Adipocyte (in vitro differentiated cells): ENCODE measurements at regions not wholly inside any gene's neighbourhood (a gene's known extent, or its start where the extent isn't known, plus 50 kb on each side); places are given as distances from the start of the nearest gene placed in this dataset.
"Not testable (repeated sequence)": the region's sequence is repeated elsewhere in the genome, so short reads cannot be mapped to it uniquely, and the experiment has no call there.

Source experiments
- DNase-seq: peaks from one replicate; pipeline ENCODE4 v3.0.0-alpha.2; 2015; ENCODE audit warnings: low read depth
- H3K27me3 ChIP-seq: replicated peaks from 2 replicates; pipeline ENCODE4 v1.7.0; 2013; ENCODE audit warnings: mild to moderate bottlenecking, low read length, moderate library complexity; ENCODE audit not compliant: control insufficient read depth, insufficient read depth
- H3K36me3 ChIP-seq: 2 replicates; pipeline ENCODE4 v1.7.0; 2013; ENCODE audit warnings: low read length, mild to moderate bottlenecking, moderate library complexity; ENCODE audit not compliant: control insufficient read depth, insufficient read depth, severe bottlenecking
- H3K4me1 ChIP-seq: 2 replicates; pipeline ENCODE4 v1.7.0; 2013; ENCODE audit warnings: mild to moderate bottlenecking, low read length, moderate library complexity; ENCODE audit not compliant: control insufficient read depth, insufficient read depth
- H3K4me3 ChIP-seq: 2 replicates; pipeline ENCODE4 v1.7.0; 2013; ENCODE audit warnings: mild to moderate bottlenecking, low read length, moderate library complexity
- H3K9ac ChIP-seq: 2 replicates; pipeline ENCODE4 v1.7.0; 2013; ENCODE audit warnings: mild to moderate bottlenecking, low read length, moderate library complexity
- H3K9me3 ChIP-seq: 2 replicates; pipeline ENCODE4 v1.7.0; 2013; ENCODE audit warnings: mild to moderate bottlenecking, low read length, moderate library complexity; ENCODE audit not compliant: control insufficient read depth

- DNase-seq, result no peak
- Histone ChIP-seq H3K4me3 (no peak overlapping the region), H3K9ac (no peak overlapping the region), H3K4me1 (no peaks in the 10 kb centered on the region), H3K9me3 (no peaks in the 10 kb centered on the region), H3K27me3 (no peaks in the 10 kb centered on the region), H3K36me3 (no peaks in the 10 kb centered on the region)
Measured at GRCh38 chr2:123434546-123435395, 590.3 kb upstream of the CNTNAP5 start.

GRCh38 chr2:123438251-123438650, 586.8 kb upstream of the CNTNAP5 start:
- H3K36me3 ChIP-seq, result no peaks in the 10 kb centered on the region
- no peak for DNase-seq

GRCh38 chr2:123438675-123439074, 586.4 kb upstream of the CNTNAP5 start:
- H3K9ac ChIP-seq, result no peak overlapping the region
- H3K9me3 ChIP-seq, result no peaks in the 10 kb centered on the region
- H3K27me3 ChIP-seq, result no peaks in the 10 kb centered on the region
- no peak overlapping the region for H3K4me3 ChIP-seq
- no peaks in the 10 kb centered on the region for H3K36me3 ChIP-seq
- no peaks in the 10 kb centered on the region for H3K4me1 ChIP-seq
- DNase-seq, result no peak

More at GRCh38 chr2:123438251-123438650, 586.8 kb upstream of the CNTNAP5 start:
- Histone ChIP-seq H3K4me1 (no peaks in the 10 kb centered on the region), H3K27me3 (no peaks in the 10 kb centered on the region), H3K9me3 (no peaks in the 10 kb centered on the region), H3K9ac (no peak overlapping the region), H3K4me3 (no peak overlapping the region)

GRCh38 chr2:123448801-123449200, 576.3 kb upstream of the CNTNAP5 start:
- no peaks in the 10 kb centered on the region for H3K27me3 ChIP-seq
- DNase-seq, result no peak
- peaks cover 3% of the 10 kb centered on the region for H3K4me1 ChIP-seq
- H3K4me3 ChIP-seq, result no peak overlapping the region
- no peaks in the 10 kb centered on the region for H3K36me3 ChIP-seq
- H3K9me3 ChIP-seq, result peaks cover 5% of the 10 kb centered on the region
- no peak overlapping the region for H3K9ac ChIP-seq

GRCh38 chr2:123451542-123451941, 573.5 kb upstream of the CNTNAP5 start:
- H3K27me3 ChIP-seq, result no peaks in the 10 kb centered on the region
- peaks cover 7% of the 10 kb centered on the region for H3K4me1 ChIP-seq
- DNase-seq, result no peak
- H3K9me3 ChIP-seq, result peaks cover 5% of the 10 kb centered on the region
- no peaks in the 10 kb centered on the region for H3K36me3 ChIP-seq
- H3K9ac ChIP-seq, result no peak overlapping the region
- H3K4me3 ChIP-seq, result no peak overlapping the region

GRCh38 chr2:123453046-123453700, 571.9 kb upstream of the CNTNAP5 start:
- Histone ChIP-seq H3K9me3 (peaks cover 4% of the 10 kb centered on the region), H3K4me3 (no peak overlapping the region), H3K9ac (no peak overlapping the region), H3K27me3 (no peaks in the 10 kb centered on the region), H3K36me3 (no peaks in the 10 kb centered on the region), H3K4me1 (peaks cover 7% of the 10 kb centered on the region)
- DNase-seq, result no peak

GRCh38 chr2:123453772-123454171, 571.3 kb upstream of the CNTNAP5 start:
- no peaks in the 10 kb centered on the region for H3K36me3 ChIP-seq
- H3K9ac ChIP-seq, result no peak overlapping the region
- H3K4me3 ChIP-seq, result no peak overlapping the region

GRCh38 chr2:123455234-123455633, 569.9 kb upstream of the CNTNAP5 start:
- H3K4me1 ChIP-seq, DNase-seq, H3K36me3 ChIP-seq, H3K9ac ChIP-seq, H3K27me3 ChIP-seq, H3K4me3 ChIP-seq, H3K9me3 ChIP-seq: not testable (repeated sequence)

More at GRCh38 chr2:123453772-123454171, 571.3 kb upstream of the CNTNAP5 start:
- H3K9me3 ChIP-seq, result no peaks in the 10 kb centered on the region
- no peak for DNase-seq
- H3K27me3 ChIP-seq, result no peaks in the 10 kb centered on the region
- peaks cover 7% of the 10 kb centered on the region for H3K4me1 ChIP-seq

GRCh38 chr2:123456416-123456815, 568.7 kb upstream of the CNTNAP5 start:
- no peaks in the 10 kb centered on the region for H3K36me3 ChIP-seq
- H3K4me3 ChIP-seq, result no peak overlapping the region
- no peaks in the 10 kb centered on the region for H3K27me3 ChIP-seq
- H3K4me1 ChIP-seq, result peaks cover 7% of the 10 kb centered on the region
- H3K9me3 ChIP-seq, result no peaks in the 10 kb centered on the region
- H3K9ac ChIP-seq, result no peak overlapping the region
- DNase-seq, result no peak

- Histone ChIP-seq H3K4me3 (no peak overlapping the region), H3K9me3 (no peaks in the 10 kb centered on the region), H3K4me1 (no peaks in the 10 kb centered on the region), H3K36me3 (no peaks in the 10 kb centered on the region), H3K9ac (no peak overlapping the region), H3K27me3 (no peaks in the 10 kb centered on the region)
- DNase-seq, result no peak
Measured at GRCh38 chr2:123463886-123464285, 561.2 kb upstream of the CNTNAP5 start.

GRCh38 chr2:123468071-123468470, 557.0 kb upstream of the CNTNAP5 start:
- Histone ChIP-seq H3K4me3 (no peak overlapping the region), H3K4me1 (no peaks in the 10 kb centered on the region), H3K9ac (no peak overlapping the region), H3K36me3 (no peaks in the 10 kb centered on the region), H3K27me3 (no peaks in the 10 kb centered on the region), H3K9me3 (peaks cover 5% of the 10 kb centered on the region)
- DNase-seq, result no peak
